AG04450 (cell line): ENCODE measurements at regions not wholly inside any gene's neighbourhood (a gene's known extent, or its start where the extent isn't known, plus 50 kb on each side); places are given as distances from the start of the nearest gene placed in this dataset.

Source experiments
- CTCF ChIA-PET: fragments of 300-600, 350-600 bp; formaldehyde crosslinking; extraction: SDS; loops from one replicate; lab custom pipeline; 2022; ENCODE audit warnings: antibody characterized with exemption, inconsistent platforms; lab: Charles Lee
- POLR2A ChIA-PET: fragments of 350-600 bp; formaldehyde crosslinking; extraction: SDS; loops from one replicate; lab custom pipeline; 2021; ENCODE audit warnings: antibody characterized with exemption, inconsistent platforms; lab: Yijun Ruan, JAX
- DNase-seq: peaks from one replicate; pipeline ENCODE4 v3.0.0-alpha.2; 2011; ENCODE audit warnings: low read depth, low spot score
- H3K27ac ChIP-seq: one replicate; pipeline ENCODE4 v1.5.1; 2012; ENCODE audit warnings: low read depth, low read length, control low read depth
- H3K27me3 ChIP-seq: one replicate; pipeline ENCODE4 v1.6.0; 2012; ENCODE audit warnings: low read length; ENCODE audit not compliant: control insufficient read depth, insufficient read depth
- H3K4me3 ChIP-seq: 2 replicates; pipeline ENCODE4 v1.5.1; 2011; ENCODE audit warnings: mild to moderate bottlenecking, low read depth, low read length, control low read depth
- H3K9me3 ChIP-seq: 2 replicates; pipeline ENCODE4 v1.5.1; 2012; ENCODE audit warnings: low read length; ENCODE audit not compliant: control insufficient read depth, insufficient read depth
- TF ChIP-seq, protein P1 (sequence below): IDR thresholded peaks from 2 replicates; pipeline ENCODE4 v1.5.1; 2011; ENCODE audit warnings: low read depth, low read length, control low read depth, inconsistent platforms

DNA sequence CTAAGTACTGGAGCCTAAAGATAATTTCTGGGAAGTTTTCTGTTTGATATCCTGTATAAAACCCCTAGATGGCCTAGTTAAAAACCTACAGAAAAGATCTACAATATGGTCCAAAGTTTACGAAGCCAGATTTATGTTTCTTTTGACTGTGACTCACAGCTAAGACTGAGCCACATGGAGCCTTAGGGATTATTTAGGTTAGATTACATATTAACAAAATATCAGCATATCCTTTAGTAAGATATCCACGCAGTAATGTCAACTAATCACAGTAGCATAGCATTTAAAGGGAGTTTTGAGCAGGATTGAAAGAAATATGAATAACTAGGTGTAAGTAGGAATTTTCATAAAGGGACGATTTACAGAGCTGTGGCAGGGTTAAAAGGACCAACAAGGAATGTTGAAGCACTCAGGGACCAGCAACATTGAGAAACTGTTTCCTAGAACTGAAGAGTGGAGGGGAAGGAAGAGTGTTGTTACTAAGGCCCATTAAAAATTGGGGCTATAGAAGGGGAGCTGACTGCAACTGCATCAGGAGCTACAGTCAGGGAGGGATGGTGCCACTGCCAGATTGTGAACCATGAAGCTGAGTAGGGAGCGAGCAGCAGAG, 155.5 kb downstream of the DACT1 start:
- peaks cover 11% of the 10 kb centered on the region for H3K27me3 ChIP-seq
- H3K27ac ChIP-seq, result no peak overlapping the region
- no peak for DNase-seq
- ChIA-PET POLR2A (no interaction called here), CTCF (interaction anchor here (1.0 kb wide), 1 partner anchor 292 kb away, joined by 5 read pairs; no protein-coding TSS in a partner anchor)
- TF ChIP-seq, protein P1, sequence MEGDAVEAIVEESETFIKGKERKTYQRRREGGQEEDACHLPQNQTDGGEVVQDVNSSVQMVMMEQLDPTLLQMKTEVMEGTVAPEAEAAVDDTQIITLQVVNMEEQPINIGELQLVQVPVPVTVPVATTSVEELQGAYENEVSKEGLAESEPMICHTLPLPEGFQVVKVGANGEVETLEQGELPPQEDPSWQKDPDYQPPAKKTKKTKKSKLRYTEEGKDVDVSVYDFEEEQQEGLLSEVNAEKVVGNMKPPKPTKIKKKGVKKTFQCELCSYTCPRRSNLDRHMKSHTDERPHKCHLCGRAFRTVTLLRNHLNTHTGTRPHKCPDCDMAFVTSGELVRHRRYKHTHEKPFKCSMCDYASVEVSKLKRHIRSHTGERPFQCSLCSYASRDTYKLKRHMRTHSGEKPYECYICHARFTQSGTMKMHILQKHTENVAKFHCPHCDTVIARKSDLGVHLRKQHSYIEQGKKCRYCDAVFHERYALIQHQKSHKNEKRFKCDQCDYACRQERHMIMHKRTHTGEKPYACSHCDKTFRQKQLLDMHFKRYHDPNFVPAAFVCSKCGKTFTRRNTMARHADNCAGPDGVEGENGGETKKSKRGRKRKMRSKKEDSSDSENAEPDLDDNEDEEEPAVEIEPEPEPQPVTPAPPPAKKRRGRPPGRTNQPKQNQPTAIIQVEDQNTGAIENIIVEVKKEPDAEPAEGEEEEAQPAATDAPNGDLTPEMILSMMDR, result no peak
- H3K9me3 ChIP-seq, result no peaks in the 10 kb centered on the region
- no peak overlapping the region for H3K4me3 ChIP-seq

DNA sequence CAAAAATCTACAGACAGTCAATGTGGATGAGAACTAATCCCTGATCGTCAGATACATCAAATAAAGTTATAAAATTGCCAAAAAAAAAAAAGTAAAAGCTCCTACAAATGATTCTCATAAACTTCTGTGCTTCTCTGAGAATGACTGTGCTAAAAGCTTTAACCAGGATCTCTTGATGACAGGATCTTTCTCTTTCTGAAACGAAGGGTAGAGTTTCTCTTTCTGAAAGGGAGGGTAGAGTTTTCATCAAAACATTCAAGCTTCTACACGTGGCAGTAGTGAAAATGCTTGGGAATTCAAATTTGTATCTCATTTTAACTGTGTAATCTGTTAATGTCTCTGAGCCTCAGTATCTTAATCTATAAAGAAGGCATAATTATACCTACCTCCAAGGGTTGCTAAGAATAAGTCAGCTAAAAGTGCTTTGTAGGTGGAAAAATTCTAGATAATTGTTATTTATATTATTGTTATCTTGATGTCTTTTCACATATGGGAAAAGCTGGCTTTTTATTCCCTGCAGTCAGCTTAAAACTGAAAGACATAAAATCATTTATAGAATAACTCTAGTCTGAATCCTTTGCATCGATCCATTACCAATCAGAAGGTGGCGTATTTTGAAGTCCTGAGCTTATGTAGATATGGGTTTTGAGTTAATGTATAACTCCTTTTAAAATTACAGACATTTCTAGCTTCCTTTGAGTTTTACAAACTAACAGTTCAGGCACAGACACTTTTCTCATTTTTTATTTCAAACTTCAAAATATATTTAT, 157.4 kb downstream of the DACT1 start:
- TF ChIP-seq, protein P1, result no peak
- no peaks in the 10 kb centered on the region for H3K9me3 ChIP-seq
- ChIA-PET POLR2A (no interaction called here), CTCF (interaction anchor here (0.7 kb wide), 1 partner anchor 46 kb away, joined by 3 read pairs; no protein-coding TSS in a partner anchor)
- H3K27me3 ChIP-seq, result peaks cover 4% of the 10 kb centered on the region
- H3K27ac ChIP-seq, result no peak overlapping the region
- H3K4me3 ChIP-seq, result no peak overlapping the region
- no peak for DNase-seq

DNA sequence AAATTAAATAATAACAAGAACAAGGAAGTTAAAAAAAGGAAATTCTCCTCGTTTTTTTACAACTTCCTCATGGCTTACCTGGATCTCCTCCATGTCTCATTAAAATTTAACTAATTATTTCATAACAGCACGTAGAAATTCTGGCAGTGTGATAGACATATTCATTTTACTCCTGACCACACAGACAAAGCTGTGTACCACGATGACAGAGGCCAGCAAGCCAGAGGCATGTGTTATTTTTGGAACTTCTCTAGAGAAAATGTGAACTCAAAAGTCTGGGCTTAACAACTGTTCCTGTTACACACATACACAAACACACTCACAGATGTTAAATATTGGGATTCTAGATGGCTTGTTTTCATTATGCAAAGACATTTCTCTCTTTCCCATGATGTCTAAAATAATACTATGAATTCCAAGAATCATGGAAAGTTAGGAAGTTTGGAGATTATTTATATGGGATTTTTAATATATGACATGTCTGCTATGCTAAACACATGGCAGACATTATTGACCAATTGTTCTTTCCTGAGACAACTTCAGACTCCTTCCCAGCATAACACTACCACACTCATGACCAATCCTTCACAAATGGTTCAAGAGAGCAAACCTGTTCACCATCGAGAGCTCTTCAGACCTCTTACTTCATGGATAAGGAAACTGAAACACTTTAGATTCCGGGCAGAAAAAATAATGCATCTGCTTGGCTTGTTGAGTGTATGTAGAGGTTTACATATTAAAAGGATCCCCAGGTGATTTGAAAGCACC, 158.7 kb downstream of the DACT1 start:
- TF ChIP-seq, protein P1, result no peak
- CTCF ChIA-PET, result no interaction called here
- H3K27me3 ChIP-seq, result no peaks in the 10 kb centered on the region
- POLR2A ChIA-PET, result no interaction called here
- no peak overlapping the region for H3K4me3 ChIP-seq
- DNase-seq, result no peak
- no peaks in the 10 kb centered on the region for H3K9me3 ChIP-seq
- H3K27ac ChIP-seq, result no peak overlapping the region

DNA sequence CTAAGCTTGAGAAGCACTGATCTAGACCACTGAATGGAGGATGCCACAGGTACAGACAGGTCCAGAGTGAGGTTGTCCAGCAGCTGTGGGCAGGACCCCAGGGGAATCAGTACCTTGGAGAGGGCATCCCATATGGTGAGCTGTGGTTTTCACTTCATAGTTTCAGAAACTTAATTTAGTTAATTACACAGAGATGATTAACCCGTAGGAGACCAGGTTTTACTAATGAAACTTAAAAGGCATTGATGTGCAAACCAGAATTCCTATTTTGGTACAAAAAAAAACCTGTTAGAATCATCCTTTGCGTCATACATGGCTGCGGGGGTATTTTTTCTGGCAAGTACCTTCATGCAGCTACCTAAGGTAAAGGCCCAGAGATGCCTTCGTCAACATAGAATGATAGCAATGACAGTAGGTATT, 159.3 kb downstream of the DACT1 start:
- ChIA-PET POLR2A (no interaction called here), CTCF (no interaction called here)
- H3K27ac ChIP-seq, result no peak overlapping the region
- DNase-seq, result no peak
- H3K4me3 ChIP-seq, result no peak overlapping the region
- H3K9me3 ChIP-seq, result no peaks in the 10 kb centered on the region
- TF ChIP-seq, protein P1, result no peak
- no peaks in the 10 kb centered on the region for H3K27me3 ChIP-seq
